Central memory CD4-positive, alpha-beta T cell (primary cell): ENCODE measurements at regions not wholly inside any gene's neighbourhood (a gene's known extent, or its start where the extent isn't known, plus 50 kb on each side); places are given as distances from the start of the nearest gene placed in this dataset.
"Not testable (repeated sequence)": the region's sequence is repeated elsewhere in the genome, so short reads cannot be mapped to it uniquely, and the experiment has no call there.

Experiments used
- DNase-seq: peaks from one replicate; pipeline ENCODE4 v3.0.0; 2022

GRCh38 chr15:22201993-22202659 is 121.8 kb downstream of the OR4M2 start:
- DNase-seq, result not testable (repeated sequence)

GRCh38 chr15:22203208-22203607 is 122.9 kb downstream of the OR4M2 start:
- DNase-seq, result not testable (repeated sequence)

GRCh38 chr15:22209086-22209485 is 128.8 kb downstream of the OR4M2 start:
- not testable (repeated sequence) for DNase-seq

- not testable (repeated sequence) for DNase-seq
These were observed 142.3 kb downstream of the OR4M2 start for GRCh38 chr15:22222596-22222995.

- DNase-seq, result no peak
These were observed 143.9 kb downstream of the OR4M2 start for GRCh38 chr15:22224241-22224671.

- not testable (repeated sequence) for DNase-seq
These were observed 144.6 kb downstream of the OR4M2 start for GRCh38 chr15:22224961-22225360.

GRCh38 chr15:22226034-22226790 is 145.9 kb downstream of the OR4M2 start:
- no peak for DNase-seq

- DNase-seq, result no peak
These were observed 147.2 kb downstream of the OR4M2 start for GRCh38 chr15:22227411-22228100.

GRCh38 chr15:22228101-22228762 is 147.9 kb downstream of the OR4M2 start:
- no peak for DNase-seq

GRCh38 chr15:22229990-22230819 is 149.9 kb downstream of the OR4M2 start:
- no peak for DNase-seq

GRCh38 chr15:22231603-22232002 is 151.3 kb downstream of the OR4M2 start:
- no peak for DNase-seq

- DNase-seq, result no peak
These were observed 152.3 kb downstream of the OR4M2 start for GRCh38 chr15:22232675-22233074.

GRCh38 chr15:22235261-22235930 is 155.1 kb downstream of the OR4M2 start:
- not testable (repeated sequence) for DNase-seq

- DNase-seq, result no peak
These were observed 156.1 kb downstream of the OR4M2 start for GRCh38 chr15:22236469-22236868.

- DNase-seq, result no peak
These were observed 157.6 kb downstream of the OR4M2 start for GRCh38 chr15:22237891-22238275.

GRCh38 chr15:22238276-22238958 is 158.1 kb downstream of the OR4M2 start:
- not testable (repeated sequence) for DNase-seq

GRCh38 chr15:22238959-22239805 is 158.9 kb downstream of the OR4M2 start:
- not testable (repeated sequence) for DNase-seq

GRCh38 chr15:22239806-22240180 is 159.5 kb downstream of the OR4M2 start:
- no peak for DNase-seq

- no peak for DNase-seq
These were observed 160.1 kb downstream of the OR4M2 start for GRCh38 chr15:22240403-22240802.

- no peak for DNase-seq
These were observed 160.7 kb downstream of the OR4M2 start for GRCh38 chr15:22240986-22241385.
